Fibroblast of lung (primary cell): ENCODE measurements at regions not wholly inside any gene's neighbourhood (a gene's known extent, or its start where the extent isn't known, plus 50 kb on each side); places are given as distances from the start of the nearest gene placed in this dataset.
"Not testable (repeated sequence)": the region's sequence is repeated elsewhere in the genome, so short reads cannot be mapped to it uniquely, and the experiment has no call there.

ENCODE experiments used
- DNase-seq, 2 donors: peaks; one replicate each; pipeline versions ENCODE4 v3.0.0 to v3.0.0-alpha.2; 2010; ENCODE audit warnings: low read depth in 2 of 2
- H2AFZ ChIP-seq: 2 replicates; pipeline ENCODE4 v1.5.1; 2012; ENCODE audit warnings: low read length, control low read depth, inconsistent platforms
- H3K27ac ChIP-seq: 2 replicates; pipeline ENCODE4 v1.5.1; 2011; ENCODE audit warnings: low read length, control low read depth; ENCODE audit not compliant: insufficient read depth
- H3K27me3 ChIP-seq: 2 replicates; pipeline ENCODE4 v1.5.1; 2011; ENCODE audit warnings: mild to moderate bottlenecking, low read length; ENCODE audit not compliant: control insufficient read depth, insufficient read depth
- H3K36me3 ChIP-seq: 2 replicates; pipeline ENCODE4 v1.5.1; 2011; ENCODE audit warnings: low read length; ENCODE audit not compliant: control insufficient read depth, insufficient read depth
- H3K4me1 ChIP-seq: 2 replicates; pipeline ENCODE4 v1.5.1; 2011; ENCODE audit warnings: low read length; ENCODE audit not compliant: control insufficient read depth, insufficient read depth; ENCODE audit errors: extremely low read depth
- H3K4me2 ChIP-seq: 2 replicates; pipeline ENCODE4 v1.5.1; 2011; ENCODE audit warnings: low read length, control low read depth; ENCODE audit not compliant: insufficient read depth; ENCODE audit errors: extremely low read depth
- H3K4me3 ChIP-seq, 4 experiments: fragments of 200-600 bp in 1 of 4; sonication (generic) in 1 of 4; replicated peaks in 1 of 4; 2 replicates each; pipeline ENCODE4 v1.5.1; 2011 to 2016; ENCODE audit warnings: low read length in 4 of 4, low read depth in 3 of 4, mild to moderate bottlenecking in 3 of 4, control low read depth in 2 of 4, inconsistent platforms in 1 of 4, mixed read lengths in 1 of 4; ENCODE audit not compliant: insufficient read depth in 1 of 4; ENCODE audit errors: control extremely low read depth in 1 of 4
- H3K79me2 ChIP-seq: 2 replicates; pipeline ENCODE4 v1.5.1; 2012; ENCODE audit warnings: mild to moderate bottlenecking, low read length, inconsistent platforms; ENCODE audit not compliant: control insufficient read depth, insufficient read depth
- H3K9ac ChIP-seq: 2 replicates; pipeline ENCODE4 v1.5.1; 2011; ENCODE audit warnings: mild to moderate bottlenecking, low read length, control low read depth; ENCODE audit not compliant: insufficient read depth
- H3K9me3 ChIP-seq: 2 replicates; pipeline ENCODE4 v1.5.1; 2012; ENCODE audit warnings: low read depth, low read length; ENCODE audit not compliant: control insufficient read depth, insufficient read depth
- H4K20me1 ChIP-seq: 2 replicates; pipeline ENCODE4 v1.5.1; 2011; ENCODE audit warnings: low read length; ENCODE audit not compliant: control insufficient read depth, insufficient read depth; ENCODE audit errors: extremely low read depth
- EZH2 ChIP-seq: IDR thresholded peaks from 2 replicates; pipeline ENCODE4 v1.5.1; 2012; ENCODE audit warnings: low read length, control low read depth, mild to moderate bottlenecking; ENCODE audit errors: missing control alignments
- TF ChIP-seq, protein P1 (sequence below), 2 donors: IDR thresholded peaks in 1 of 2; conservative IDR thresholded peaks in 1 of 2; 1 replicate in 1 of 2; 2 replicates in 1 of 2; pipeline ENCODE4 v1.5.1; 2011 to 2012; ENCODE audit warnings: low read length in 2 of 2, control low read depth in 1 of 2, inconsistent platforms in 1 of 2, low read depth in 1 of 2, mild to moderate bottlenecking in 1 of 2

DNA sequence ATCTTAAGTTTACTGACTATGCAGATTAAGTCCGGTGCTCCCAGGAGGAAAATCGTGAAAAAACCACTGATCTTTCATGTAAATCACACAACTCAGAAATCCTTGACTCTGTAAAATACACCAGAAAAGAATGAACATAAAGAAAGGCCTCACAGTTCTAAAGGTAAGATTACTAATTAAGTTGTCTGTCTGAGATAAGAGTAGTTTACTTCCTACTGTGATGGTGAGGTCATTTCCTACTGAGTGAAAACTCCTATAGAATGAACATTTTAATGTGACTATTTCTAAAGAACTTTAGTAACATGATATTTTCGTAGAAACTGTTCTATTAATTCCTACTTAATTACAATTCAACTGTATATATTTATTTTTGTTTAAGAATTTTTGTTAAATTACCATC lies 774.4 kb upstream of the CHORDC1 start:
- no peaks in the 10 kb centered on the region for H3K27me3 ChIP-seq
- no peak overlapping the region for H3K4me3 ChIP-seq
- H3K4me2 ChIP-seq, result no peak overlapping the region
- no peaks in the 10 kb centered on the region for H3K9me3 ChIP-seq
- H3K4me1 ChIP-seq, result no peaks in the 10 kb centered on the region
- TF ChIP-seq EZH2, result no peak
- TF ChIP-seq, protein P1, sequence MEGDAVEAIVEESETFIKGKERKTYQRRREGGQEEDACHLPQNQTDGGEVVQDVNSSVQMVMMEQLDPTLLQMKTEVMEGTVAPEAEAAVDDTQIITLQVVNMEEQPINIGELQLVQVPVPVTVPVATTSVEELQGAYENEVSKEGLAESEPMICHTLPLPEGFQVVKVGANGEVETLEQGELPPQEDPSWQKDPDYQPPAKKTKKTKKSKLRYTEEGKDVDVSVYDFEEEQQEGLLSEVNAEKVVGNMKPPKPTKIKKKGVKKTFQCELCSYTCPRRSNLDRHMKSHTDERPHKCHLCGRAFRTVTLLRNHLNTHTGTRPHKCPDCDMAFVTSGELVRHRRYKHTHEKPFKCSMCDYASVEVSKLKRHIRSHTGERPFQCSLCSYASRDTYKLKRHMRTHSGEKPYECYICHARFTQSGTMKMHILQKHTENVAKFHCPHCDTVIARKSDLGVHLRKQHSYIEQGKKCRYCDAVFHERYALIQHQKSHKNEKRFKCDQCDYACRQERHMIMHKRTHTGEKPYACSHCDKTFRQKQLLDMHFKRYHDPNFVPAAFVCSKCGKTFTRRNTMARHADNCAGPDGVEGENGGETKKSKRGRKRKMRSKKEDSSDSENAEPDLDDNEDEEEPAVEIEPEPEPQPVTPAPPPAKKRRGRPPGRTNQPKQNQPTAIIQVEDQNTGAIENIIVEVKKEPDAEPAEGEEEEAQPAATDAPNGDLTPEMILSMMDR (conservative IDR thresholded peaks at IDR 0.05 in 1 of 2, IDR thresholded peaks at IDR 0.05 in 1 of 2; ENCODE audit: low read depth in 1 of 2, low read length in 2 of 2), result no peak
- H3K36me3 ChIP-seq, result no peaks in the 10 kb centered on the region
- H2AFZ ChIP-seq, result no peak overlapping the region
- H4K20me1 ChIP-seq, result no peaks in the 10 kb centered on the region
- DNase-seq, result no peak
- no peak overlapping the region for H3K9ac ChIP-seq
- no peaks in the 10 kb centered on the region for H3K79me2 ChIP-seq
- no peak overlapping the region for H3K27ac ChIP-seq

GRCh38 chr11:90972159-90972558 lies 749.3 kb upstream of the CHORDC1 start:
- H3K27me3 ChIP-seq, H3K9me3 ChIP-seq, H3K4me3 ChIP-seq, H3K79me2 ChIP-seq, H3K36me3 ChIP-seq, H3K4me1 ChIP-seq, H3K9ac ChIP-seq, DNase-seq, H3K27ac ChIP-seq, H3K4me2 ChIP-seq, H4K20me1 ChIP-seq, H2AFZ ChIP-seq: not testable (repeated sequence)

- no peak overlapping the region for H2AFZ ChIP-seq
- peak in 1 of 2 donors; percentile 1 for DNase-seq
- H3K4me1 ChIP-seq, result no peaks in the 10 kb centered on the region
- H4K20me1 ChIP-seq, result no peaks in the 10 kb centered on the region
- no peak overlapping the region for H3K4me2 ChIP-seq
- no peak overlapping the region for H3K9ac ChIP-seq
- no peak for TF ChIP-seq EZH2
- TF ChIP-seq, protein P1 (conservative IDR thresholded peaks at IDR 0.05 in 1 of 2, IDR thresholded peaks at IDR 0.05 in 1 of 2; ENCODE audit: low read depth in 1 of 2, low read length in 2 of 2), result no peak
- H3K4me3 ChIP-seq, result no peak overlapping the region
- H3K9me3 ChIP-seq, result no peaks in the 10 kb centered on the region
- H3K27ac ChIP-seq, result no peak overlapping the region
- no peaks in the 10 kb centered on the region for H3K27me3 ChIP-seq
- H3K36me3 ChIP-seq, result no peaks in the 10 kb centered on the region
- no peaks in the 10 kb centered on the region for H3K79me2 ChIP-seq
Measured at GRCh38 chr11:90947930-90948329, 725.1 kb upstream of the CHORDC1 start.
